IMR-90 (cell line): ENCODE measurements at regions not wholly inside any gene's neighbourhood (a gene's known extent, or its start where the extent isn't known, plus 50 kb on each side); places are given as distances from the start of the nearest gene placed in this dataset.

Experiments used
- ATAC-seq: fragments of 200-7000 bp; cut with Tn5 transposase; 2 replicates; pipeline ENCODE4 v1.9.1; 2020; ENCODE audit warnings: low read depth, mild to moderate bottlenecking, moderate library complexity
- BruUV-seq: library from RNA; stranded (reverse); fragments of 400-500 nt; replicated peaks from 2 replicates; lab custom pipeline; 2021; lab: Mats Ljungman, UMichigan
- CTCF ChIA-PET: fragments of 300-600 bp; formaldehyde crosslinking; extraction: SDS; loops from one replicate; lab custom pipeline; 2021; ENCODE audit warnings: antibody characterized with exemption; lab: Yijun Ruan, JAX
- POLR2A ChIA-PET: fragments of 300-600 bp; sonication (Branson Sonifier 250); formaldehyde crosslinking; loops from one replicate; lab custom pipeline; 2022; ENCODE audit warnings: antibody characterized with exemption; ENCODE audit not compliant: unreplicated experiment; lab: Charles Lee
- DNase-seq: peaks from one replicate; pipeline ENCODE4 v3.0.0; 2013
- H2AFZ ChIP-seq: replicated peaks from 2 replicates; pipeline ENCODE3; 2013; ENCODE audit warnings: low read length, mild to moderate bottlenecking; ENCODE audit not compliant: poor library complexity
- H2AK5ac ChIP-seq: 2 replicates; pipeline ENCODE4 v1.6.1; 2013; ENCODE audit warnings: low read depth, low read length, inconsistent platforms
- H2AK9ac ChIP-seq: replicated peaks from 2 replicates; pipeline ENCODE3; 2013; ENCODE audit warnings: mild to moderate bottlenecking, low read depth, low read length, moderate library complexity; ENCODE audit not compliant: poor library complexity
- H2BK120ac ChIP-seq: 2 replicates; pipeline ENCODE4 v1.6.1; 2013; ENCODE audit warnings: low read depth, low read length, inconsistent platforms
- H2BK15ac ChIP-seq: 3 replicates; pipeline ENCODE4 v1.6.1; 2013; ENCODE audit warnings: low read depth, low read length, inconsistent platforms
- H2BK20ac ChIP-seq: 2 replicates; pipeline ENCODE4 v1.6.1; 2013; ENCODE audit warnings: low read depth, mild to moderate bottlenecking, inconsistent platforms, low read length, moderate library complexity
- H2BK5ac ChIP-seq: 2 replicates; pipeline ENCODE4 v1.6.1; 2013; ENCODE audit warnings: mild to moderate bottlenecking, low read depth, low read length, inconsistent platforms; ENCODE audit not compliant: poor library complexity, severe bottlenecking
- H3K14ac ChIP-seq: replicated peaks from 2 replicates; pipeline ENCODE4 v1.6.1; 2013; ENCODE audit warnings: low read depth, low read length, inconsistent platforms
- H3K18ac ChIP-seq: 2 replicates; pipeline ENCODE4 v1.6.1; 2013; ENCODE audit warnings: low read depth, low read length, control low read depth
- H3K23ac ChIP-seq: 2 replicates; pipeline ENCODE4 v1.6.1; 2013; ENCODE audit warnings: low read depth, low read length, inconsistent platforms
- H3K27ac ChIP-seq: 2 replicates; pipeline ENCODE4 v1.5.1; 2013; ENCODE audit warnings: mild to moderate bottlenecking, control low read depth, low read length; ENCODE audit not compliant: insufficient read depth
- H3K27me3 ChIP-seq: 2 replicates; pipeline ENCODE4 v1.6.1; 2013; ENCODE audit warnings: low read length; ENCODE audit not compliant: control insufficient read depth, insufficient read depth
- H3K36me3 ChIP-seq: 2 replicates; pipeline ENCODE4 v1.6.1; 2013; ENCODE audit warnings: low read length, mixed read lengths; ENCODE audit not compliant: control insufficient read depth, insufficient read depth
- H3K4ac ChIP-seq: 2 replicates; pipeline ENCODE4 v1.6.1; 2013; ENCODE audit warnings: low read depth, low read length, inconsistent platforms
- H3K4me1 ChIP-seq: 2 replicates; pipeline ENCODE4 v1.6.1; 2013; ENCODE audit warnings: low read length, mixed read lengths; ENCODE audit not compliant: control insufficient read depth, insufficient read depth
- H3K4me2 ChIP-seq: 2 replicates; pipeline ENCODE4 v1.6.1; 2013; ENCODE audit warnings: low read depth, mild to moderate bottlenecking, control low read depth, low read length, moderate library complexity
- H3K4me3 ChIP-seq: 2 replicates; pipeline ENCODE4 v1.5.1; 2013; ENCODE audit warnings: low read depth, mild to moderate bottlenecking, control low read depth, low read length, moderate library complexity; ENCODE audit not compliant: insufficient read depth
- H3K56ac ChIP-seq: 2 replicates; pipeline ENCODE4 v1.6.1; 2013; ENCODE audit warnings: low read length, inconsistent platforms; ENCODE audit not compliant: insufficient read depth; ENCODE audit errors: extremely low read depth
- H3K79me1 ChIP-seq, 2 experiments: 2 replicates each; pipeline ENCODE4 v1.6.1; 2013; ENCODE audit warnings: low read length in 2 of 2, inconsistent platforms in 1 of 2, low read depth in 1 of 2
- H3K9ac ChIP-seq: 2 replicates; pipeline ENCODE4 v1.6.1; 2013; ENCODE audit warnings: low read depth, low read length, control low read depth
- H3K9me1 ChIP-seq: 2 replicates; pipeline ENCODE4 v1.6.1; 2013; ENCODE audit warnings: low read length, inconsistent platforms; ENCODE audit not compliant: insufficient read depth
- H3K9me3 ChIP-seq: 2 replicates; pipeline ENCODE4 v1.6.1; 2013; ENCODE audit warnings: low read length; ENCODE audit not compliant: control insufficient read depth, insufficient read depth
- H4K20me1 ChIP-seq: 2 replicates; pipeline ENCODE4 v1.6.1; 2013; ENCODE audit warnings: low read length, inconsistent platforms; ENCODE audit not compliant: insufficient read depth
- H4K5ac ChIP-seq: 2 replicates; pipeline ENCODE4 v1.6.1; 2013; ENCODE audit warnings: mild to moderate bottlenecking, low read depth, low read length, control low read depth
- H4K8ac ChIP-seq, 2 experiments: 2 replicates each; pipeline ENCODE4 v1.6.1; 2013; ENCODE audit warnings: low read depth in 2 of 2, low read length in 2 of 2, control low read depth in 1 of 2, inconsistent platforms in 1 of 2
- H4K91ac ChIP-seq: 2 replicates; pipeline ENCODE4 v1.6.1; 2013; ENCODE audit warnings: low read depth, low read length, inconsistent platforms; ENCODE audit not compliant: insufficient read depth
- BHLHE40 ChIP-seq: fragments of 150-350 bp; IDR thresholded peaks from 2 replicates; pipeline ENCODE4 v1.6.1; 2016; ENCODE audit warnings: mild to moderate bottlenecking, low read depth, low read length
- CEBPB ChIP-seq: IDR thresholded peaks from 2 replicates; pipeline ENCODE4 v1.6.1; 2012; ENCODE audit warnings: low read depth, low read length, improper control_type of control experiment
- CHD1 ChIP-seq: IDR thresholded peaks from 2 replicates; pipeline ENCODE4 v1.6.1; 2012; ENCODE audit warnings: low read depth, low read length, improper control_type of control experiment
- FOS ChIP-seq: fragments of 150-350 bp; IDR thresholded peaks from 2 replicates; pipeline ENCODE4 v1.6.1; 2016; ENCODE audit warnings: low read depth, low read length
- MAFK ChIP-seq: IDR thresholded peaks from 2 replicates; pipeline ENCODE4 v1.6.1; 2012; ENCODE audit warnings: low read depth, low read length, improper control_type of control experiment
- MAZ ChIP-seq: IDR thresholded peaks from 2 replicates; pipeline ENCODE4 v1.6.1; 2012; ENCODE audit warnings: low read depth, mild to moderate bottlenecking, low read length, improper control_type of control experiment, moderate library complexity, borderline replicate concordance
- NFE2L2 ChIP-seq: fragments of 150-350 bp; IDR thresholded peaks from 2 replicates; pipeline ENCODE4 v1.6.1; 2016; ENCODE audit warnings: low read depth, mild to moderate bottlenecking, low read length
- POLR2A ChIP-seq: IDR thresholded peaks from 2 replicates; pipeline ENCODE4 v1.6.1; 2012; ENCODE audit warnings: mild to moderate bottlenecking, low read depth, low read length
- RAD21 ChIP-seq: IDR thresholded peaks from 2 replicates; pipeline ENCODE4 v1.6.1; 2012; ENCODE audit warnings: low read length, improper control_type of control experiment
- RCOR1 ChIP-seq: IDR thresholded peaks from 2 replicates; pipeline ENCODE4 v1.6.1; 2012; ENCODE audit warnings: mild to moderate bottlenecking, low read length, improper control_type of control experiment; ENCODE audit not compliant: insufficient replicate concordance
- RFX5 ChIP-seq: IDR thresholded peaks from 2 replicates; pipeline ENCODE4 v1.8.0; 2012; ENCODE audit warnings: low read depth, mild to moderate bottlenecking, low read length, moderate library complexity
- SMC3 ChIP-seq: fragments of 150-350 bp; IDR thresholded peaks from 2 replicates; pipeline ENCODE4 v1.6.1; 2016; ENCODE audit warnings: low read depth, mild to moderate bottlenecking, antibody characterized with exemption, low read length, moderate library complexity
- WGBS, 2 experiments: methylation state at CpG; one replicate each; pipeline versions ENCODE4 v1.1.5 to v1.1.7; 2013; ENCODE audit warnings: missing lambda C conversion rate in 2 of 2; ENCODE audit not compliant: insufficient read length in 1 of 2; ENCODE audit errors: extremely low coverage in 2 of 2; 5-methylcytosine and 5-hydroxymethylcytosine counted together
- dilution Hi-C: fragments of 300-500 bp; cut with HindIII; formaldehyde crosslinking; loops from one replicate; pipeline ENCODE4 v1.14.3; 2018; ENCODE audit warnings: low sequenced_read_pairs; ENCODE audit not compliant: unreplicated experiment
- in situ Hi-C: fragments of 300-500 bp; cut with MboI; formaldehyde crosslinking; loops from 3 replicates; pipeline ENCODE4 v1.14.3; 2019; ENCODE audit warnings: low sequenced_read_pairs, inconsistent platforms, mixed read lengths
- intact Hi-C: fragments of 100-400 bp; cut with micrococcal nuclease; formaldehyde crosslinking; loops from 2 replicates; pipeline ENCODE4 v1.10.0; 2022
- TF ChIP-seq, protein P1 (sequence below): fragments of 150-350 bp; IDR thresholded peaks from 2 replicates; pipeline ENCODE4 v1.6.1; 2016; ENCODE audit warnings: low read depth, mild to moderate bottlenecking, low read length, moderate library complexity, borderline replicate concordance
- TF ChIP-seq, protein P2 (sequence below): conservative IDR thresholded peaks from 2 replicates; pipeline ENCODE4 v1.5.1; 2012; ENCODE audit warnings: mild to moderate bottlenecking, low read depth, low read length, improper control_type of control experiment
- TF ChIP-seq, protein P3 (sequence below): fragments of 150-350 bp; IDR thresholded peaks from 2 replicates; pipeline ENCODE4 v1.6.1; 2017; ENCODE audit warnings: mild to moderate bottlenecking, antibody characterized with exemption, low read length, low read depth

DNA sequence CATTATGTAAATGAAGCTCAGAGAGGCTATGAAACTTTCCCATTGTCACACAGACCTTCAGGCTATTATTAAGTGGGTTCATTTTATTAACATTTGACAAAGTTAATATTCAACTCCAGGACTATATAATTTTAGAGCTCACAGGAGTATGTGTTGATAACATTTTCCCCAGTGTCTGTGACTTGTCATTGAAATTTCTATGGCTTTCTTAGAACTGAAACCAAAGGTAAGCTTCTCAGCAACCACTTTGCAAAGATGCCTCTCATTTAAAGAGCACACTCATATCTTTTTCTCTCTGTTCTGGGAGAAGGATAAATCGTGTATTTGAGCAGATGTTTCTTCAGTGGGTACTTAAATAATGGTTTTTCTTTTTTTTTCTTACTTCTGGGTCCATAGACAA, 61.8 kb upstream of the LHCGR start:
- H2AFZ ChIP-seq, result no peak overlapping the region
- POLR2A ChIA-PET, result no interaction called here
- ATAC-seq, result no peak

More for the DNA sequence above, 61.8 kb upstream of the LHCGR start:
- dilution Hi-C loops, result no loop called here
- Histone ChIP-seq H3K27ac (no peak overlapping the region), H3K4me3 (no peak overlapping the region), H3K27me3 (no peaks in the 10 kb centered on the region; the same call in 1 of the 2 replicates), H3K9me1 (no peaks in the 10 kb centered on the region), H3K36me3 (no peaks in the 10 kb centered on the region), H2AK9ac (no peak overlapping the region), H3K4ac (no peak overlapping the region), H3K9me3 (no peaks in the 10 kb centered on the region), H3K9ac (no peak overlapping the region), H3K4me1 (0 out of 2 replicates have a peak, but pooled peaks cover 1% of the 10 kb centered on the region), H2BK5ac (no peak overlapping the region), H4K5ac (no peak overlapping the region), H4K20me1 (no peaks in the 10 kb centered on the region), H3K23ac (no peak overlapping the region), H2BK15ac (no peak overlapping the region), H3K18ac (no peak overlapping the region), H3K56ac (no peak overlapping the region), H4K8ac (no peak overlapping the region), H2BK120ac (no peak overlapping the region), H2AK5ac (no peak overlapping the region), H2BK20ac (no peak overlapping the region), H3K4me2 (no peak overlapping the region), H4K91ac (no peak overlapping the region), H3K79me1 (no peaks in the 10 kb centered on the region), H3K14ac (no peak overlapping the region)
- no peak for DNase-seq
- in situ Hi-C loops, result no loop called here
- no TSS peak for BruUV-seq
- CTCF ChIA-PET, result no interaction called here
- WGBS, 2 experiments, result no CpG with 5 or more reads among the region's 1 CpG
- TF ChIP-seq CHD1 (no peak), RAD21 (no peak), CEBPB (no peak), POLR2A (no peak), MAZ (no peak), BHLHE40 (no peak), MAFK (no peak), RFX5 (no peak), RCOR1 (no peak), SMC3 (no peak), FOS (no peak), NFE2L2 (no peak)
- TF ChIP-seq, protein P1, sequence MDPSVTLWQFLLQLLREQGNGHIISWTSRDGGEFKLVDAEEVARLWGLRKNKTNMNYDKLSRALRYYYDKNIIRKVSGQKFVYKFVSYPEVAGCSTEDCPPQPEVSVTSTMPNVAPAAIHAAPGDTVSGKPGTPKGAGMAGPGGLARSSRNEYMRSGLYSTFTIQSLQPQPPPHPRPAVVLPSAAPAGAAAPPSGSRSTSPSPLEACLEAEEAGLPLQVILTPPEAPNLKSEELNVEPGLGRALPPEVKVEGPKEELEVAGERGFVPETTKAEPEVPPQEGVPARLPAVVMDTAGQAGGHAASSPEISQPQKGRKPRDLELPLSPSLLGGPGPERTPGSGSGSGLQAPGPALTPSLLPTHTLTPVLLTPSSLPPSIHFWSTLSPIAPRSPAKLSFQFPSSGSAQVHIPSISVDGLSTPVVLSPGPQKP, result no peak
- TF ChIP-seq, protein P2, sequence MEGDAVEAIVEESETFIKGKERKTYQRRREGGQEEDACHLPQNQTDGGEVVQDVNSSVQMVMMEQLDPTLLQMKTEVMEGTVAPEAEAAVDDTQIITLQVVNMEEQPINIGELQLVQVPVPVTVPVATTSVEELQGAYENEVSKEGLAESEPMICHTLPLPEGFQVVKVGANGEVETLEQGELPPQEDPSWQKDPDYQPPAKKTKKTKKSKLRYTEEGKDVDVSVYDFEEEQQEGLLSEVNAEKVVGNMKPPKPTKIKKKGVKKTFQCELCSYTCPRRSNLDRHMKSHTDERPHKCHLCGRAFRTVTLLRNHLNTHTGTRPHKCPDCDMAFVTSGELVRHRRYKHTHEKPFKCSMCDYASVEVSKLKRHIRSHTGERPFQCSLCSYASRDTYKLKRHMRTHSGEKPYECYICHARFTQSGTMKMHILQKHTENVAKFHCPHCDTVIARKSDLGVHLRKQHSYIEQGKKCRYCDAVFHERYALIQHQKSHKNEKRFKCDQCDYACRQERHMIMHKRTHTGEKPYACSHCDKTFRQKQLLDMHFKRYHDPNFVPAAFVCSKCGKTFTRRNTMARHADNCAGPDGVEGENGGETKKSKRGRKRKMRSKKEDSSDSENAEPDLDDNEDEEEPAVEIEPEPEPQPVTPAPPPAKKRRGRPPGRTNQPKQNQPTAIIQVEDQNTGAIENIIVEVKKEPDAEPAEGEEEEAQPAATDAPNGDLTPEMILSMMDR, result no peak
- TF ChIP-seq, protein P3, sequence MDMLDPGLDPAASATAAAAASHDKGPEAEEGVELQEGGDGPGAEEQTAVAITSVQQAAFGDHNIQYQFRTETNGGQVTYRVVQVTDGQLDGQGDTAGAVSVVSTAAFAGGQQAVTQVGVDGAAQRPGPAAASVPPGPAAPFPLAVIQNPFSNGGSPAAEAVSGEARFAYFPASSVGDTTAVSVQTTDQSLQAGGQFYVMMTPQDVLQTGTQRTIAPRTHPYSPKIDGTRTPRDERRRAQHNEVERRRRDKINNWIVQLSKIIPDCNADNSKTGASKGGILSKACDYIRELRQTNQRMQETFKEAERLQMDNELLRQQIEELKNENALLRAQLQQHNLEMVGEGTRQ, result no peak
- intact Hi-C loops, result no loop called here
